Panc1 (cell line): ENCODE measurements at regions not wholly inside any gene's neighbourhood (a gene's known extent, or its start where the extent isn't known, plus 50 kb on each side); places are given as distances from the start of the nearest gene placed in this dataset.

Source experiments
- ATAC-seq: fragments of 200-7000 bp; cut with Tn5 transposase; 2 replicates; pipeline ENCODE4 v1.9.1; 2020; ENCODE audit warnings: mild to moderate bottlenecking, moderate library complexity
- BruUV-seq: library from RNA; stranded (reverse); fragments of 400-500 nt; replicated peaks from 2 replicates; lab custom pipeline; 2021; lab: Mats Ljungman, UMichigan
- CTCF ChIA-PET: fragments of 300-600 bp; sonication (Branson Sonifier 250); formaldehyde crosslinking; loops from one replicate; lab custom pipeline; 2022; ENCODE audit warnings: antibody characterized with exemption; lab: Charles Lee
- POLR2A ChIA-PET: fragments of 300-600 bp; sonication (Branson Sonifier 250); formaldehyde crosslinking; loops from one replicate; lab custom pipeline; 2022; ENCODE audit warnings: antibody characterized with exemption; lab: Charles Lee
- DNase-seq: peaks from one replicate; pipeline ENCODE4 v3.0.0-alpha.2; 2010; ENCODE audit warnings: low read depth, low spot score
- H3K27ac ChIP-seq: 2 replicates; pipeline ENCODE4 v1.5.1; 2011; ENCODE audit warnings: mild to moderate bottlenecking, low read length, inconsistent platforms
- H3K27me3 ChIP-seq: fragments of 200-500 bp; sonication (Bioruptor generic); 2 replicates; pipeline ENCODE4 v1.6.0; 2014; ENCODE audit warnings: low read length, inconsistent platforms; ENCODE audit not compliant: control insufficient read depth, insufficient read depth
- H3K36me3 ChIP-seq: fragments of 200-500 bp; sonication (Bioruptor generic); 2 replicates; pipeline ENCODE4 v1.5.1; 2014; ENCODE audit warnings: inconsistent platforms, mild to moderate bottlenecking, low read length, moderate library complexity; ENCODE audit not compliant: control insufficient read depth, insufficient read depth
- H3K4me1 ChIP-seq: 2 replicates; pipeline ENCODE4 v1.5.1; 2011; ENCODE audit warnings: inconsistent platforms, mild to moderate bottlenecking, low read length, moderate library complexity; ENCODE audit not compliant: control insufficient read depth, insufficient read depth
- H3K4me3 ChIP-seq, 2 experiments: 2 replicates each; pipeline ENCODE4 v1.5.1; 2011 to 2012; ENCODE audit warnings: low read depth in 2 of 2, low read length in 2 of 2, mild to moderate bottlenecking in 2 of 2, inconsistent platforms in 1 of 2, moderate library complexity in 1 of 2
- H3K9me3 ChIP-seq: fragments of 200-500 bp; sonication (Bioruptor generic); 2 replicates; pipeline ENCODE4 v1.5.1; 2014; ENCODE audit warnings: low read depth, mild to moderate bottlenecking, inconsistent platforms, low read length, moderate library complexity; ENCODE audit not compliant: control insufficient read depth, insufficient read depth
- CTCF ChIP-seq: fragments of 450-650 bp; IDR thresholded peaks from 2 replicates; pipeline ENCODE4 v1.5.1; 2017; ENCODE audit warnings: mild to moderate bottlenecking
- POLR2AphosphoS5 ChIP-seq: IDR thresholded peaks from 2 replicates; pipeline ENCODE4 v1.6.1; 2012; ENCODE audit warnings: mild to moderate bottlenecking, low read depth, low read length, moderate library complexity
- SIN3A ChIP-seq: IDR thresholded peaks from 2 replicates; pipeline ENCODE4 v1.6.1; 2012; ENCODE audit warnings: low read depth, mild to moderate bottlenecking, low read length, moderate library complexity, borderline replicate concordance; ENCODE audit not compliant: insufficient read depth
- TCF7L2 ChIP-seq: IDR thresholded peaks from 2 replicates; pipeline ENCODE4 v1.6.1; 2011; ENCODE audit warnings: mild to moderate bottlenecking, low read depth, low read length, inconsistent platforms
- in situ Hi-C: cut with HindIII; loops from 2 replicates; pipeline ENCODE4 v1.10.0; 2016; ENCODE audit warnings: low sequenced_read_pairs, low pct_unique_long_range_greater_than_20kb
- intact Hi-C: fragments of 100-400 bp; cut with micrococcal nuclease; formaldehyde crosslinking; loops from one replicate; pipeline ENCODE4 v1.10.0; 2022; ENCODE audit not compliant: unreplicated experiment
- TF ChIP-seq, protein P1 (sequence below), 2 experiments: IDR thresholded peaks; 2 replicates each; pipeline ENCODE4 v1.6.1; 2011 to 2012; ENCODE audit warnings: low read depth in 2 of 2, control low read depth in 1 of 2, low read length in 1 of 2, mild to moderate bottlenecking in 1 of 2, moderate library complexity in 1 of 2; ENCODE audit not compliant: insufficient read depth in 1 of 2

- TF ChIP-seq POLR2AphosphoS5, result no peak
- no peak for TF ChIP-seq CTCF
- TF ChIP-seq SIN3A, result no peak
- no peak for TF ChIP-seq TCF7L2
- TF ChIP-seq, protein P1, sequence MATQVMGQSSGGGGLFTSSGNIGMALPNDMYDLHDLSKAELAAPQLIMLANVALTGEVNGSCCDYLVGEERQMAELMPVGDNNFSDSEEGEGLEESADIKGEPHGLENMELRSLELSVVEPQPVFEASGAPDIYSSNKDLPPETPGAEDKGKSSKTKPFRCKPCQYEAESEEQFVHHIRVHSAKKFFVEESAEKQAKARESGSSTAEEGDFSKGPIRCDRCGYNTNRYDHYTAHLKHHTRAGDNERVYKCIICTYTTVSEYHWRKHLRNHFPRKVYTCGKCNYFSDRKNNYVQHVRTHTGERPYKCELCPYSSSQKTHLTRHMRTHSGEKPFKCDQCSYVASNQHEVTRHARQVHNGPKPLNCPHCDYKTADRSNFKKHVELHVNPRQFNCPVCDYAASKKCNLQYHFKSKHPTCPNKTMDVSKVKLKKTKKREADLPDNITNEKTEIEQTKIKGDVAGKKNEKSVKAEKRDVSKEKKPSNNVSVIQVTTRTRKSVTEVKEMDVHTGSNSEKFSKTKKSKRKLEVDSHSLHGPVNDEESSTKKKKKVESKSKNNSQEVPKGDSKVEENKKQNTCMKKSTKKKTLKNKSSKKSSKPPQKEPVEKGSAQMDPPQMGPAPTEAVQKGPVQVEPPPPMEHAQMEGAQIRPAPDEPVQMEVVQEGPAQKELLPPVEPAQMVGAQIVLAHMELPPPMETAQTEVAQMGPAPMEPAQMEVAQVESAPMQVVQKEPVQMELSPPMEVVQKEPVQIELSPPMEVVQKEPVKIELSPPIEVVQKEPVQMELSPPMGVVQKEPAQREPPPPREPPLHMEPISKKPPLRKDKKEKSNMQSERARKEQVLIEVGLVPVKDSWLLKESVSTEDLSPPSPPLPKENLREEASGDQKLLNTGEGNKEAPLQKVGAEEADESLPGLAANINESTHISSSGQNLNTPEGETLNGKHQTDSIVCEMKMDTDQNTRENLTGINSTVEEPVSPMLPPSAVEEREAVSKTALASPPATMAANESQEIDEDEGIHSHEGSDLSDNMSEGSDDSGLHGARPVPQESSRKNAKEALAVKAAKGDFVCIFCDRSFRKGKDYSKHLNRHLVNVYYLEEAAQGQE (IDR thresholded peaks at IDR 0.05; ENCODE audit: insufficient read depth in 1 of 2, low read depth in 2 of 2, low read length in 1 of 2), result no peak
- ChIA-PET CTCF (interaction anchor here (0.6 kb wide), 1 partner anchor 449 kb away, joined by 3 read pairs; no protein-coding TSS in a partner anchor), POLR2A (no interaction called here)
- BruUV-seq, result no TSS peak
- Histone ChIP-seq H3K27me3 (peaks cover 19% of the 10 kb centered on the region), H3K36me3 (no peaks in the 10 kb centered on the region), H3K4me1 (no peaks in the 10 kb centered on the region), H3K9me3 (no peaks in the 10 kb centered on the region), H3K27ac (no peak overlapping the region), H3K4me3 (no peak overlapping the region)
- ATAC-seq (no peak), DNase-seq (no peak)
- in situ Hi-C loops, result no loop called here
- intact Hi-C loops, result no loop called here
Measured at GRCh38 chr11:11209967-11210366, 143.1 kb downstream of the CSNK2A3 start.

DNA sequence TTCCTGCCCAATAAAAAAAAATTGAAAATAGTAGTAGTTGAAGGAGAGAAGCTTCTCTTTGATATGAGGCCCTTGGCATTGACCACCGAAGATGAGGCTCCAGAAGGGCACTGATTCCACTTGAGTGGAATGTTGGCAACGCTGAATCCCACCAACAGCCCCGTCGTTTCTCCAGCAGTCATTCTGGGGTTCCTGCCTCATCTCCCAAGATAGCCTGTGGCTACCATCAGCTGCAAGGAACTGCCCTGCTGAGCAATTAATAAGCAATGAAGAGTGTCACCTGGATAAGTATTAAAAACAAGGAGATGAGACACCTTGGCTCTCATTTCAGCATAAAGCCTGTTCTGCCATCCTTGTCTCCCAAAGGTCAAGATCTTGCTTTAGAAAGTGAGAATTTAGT is 144.1 kb downstream of the CSNK2A3 start:
- intact Hi-C loops (no loop called here), in situ Hi-C loops (no loop called here)
- POLR2A ChIA-PET, result no interaction called here
- TF ChIP-seq, protein P1 (IDR thresholded peaks at IDR 0.05; ENCODE audit: insufficient read depth in 1 of 2, low read depth in 2 of 2, low read length in 1 of 2), result no peak
- no peak for TF ChIP-seq SIN3A
- TF ChIP-seq TCF7L2, result no peak
- TF ChIP-seq POLR2AphosphoS5, result no peak
- TF ChIP-seq CTCF, result no peak
- BruUV-seq, result no TSS peak
- CTCF ChIA-PET, result interaction anchor here (0.5 kb wide), 1 partner anchor 420 kb away, joined by 8 read pairs; no protein-coding TSS in a partner anchor
- DNase-seq, result no peak
- no peaks in the 10 kb centered on the region for H3K4me1 ChIP-seq
- H3K27me3 ChIP-seq, result peaks cover 23% of the 10 kb centered on the region
- ATAC-seq, result no peak
- no peaks in the 10 kb centered on the region for H3K9me3 ChIP-seq
- no peak overlapping the region for H3K27ac ChIP-seq
- no peak overlapping the region for H3K4me3 ChIP-seq
- no peaks in the 10 kb centered on the region for H3K36me3 ChIP-seq
